Adipocyte (in vitro differentiated cells): ENCODE measurements at regions not wholly inside any gene's neighbourhood (a gene's known extent, or its start where the extent isn't known, plus 50 kb on each side); places are given as distances from the start of the nearest gene placed in this dataset.
"Not testable (repeated sequence)": the region's sequence is repeated elsewhere in the genome, so short reads cannot be mapped to it uniquely, and the experiment has no call there.

Experiments
- DNase-seq: peaks from one replicate; pipeline ENCODE4 v3.0.0-alpha.2; 2015; ENCODE audit warnings: low read depth
- H3K27me3 ChIP-seq: replicated peaks from 2 replicates; pipeline ENCODE4 v1.7.0; 2013; ENCODE audit warnings: mild to moderate bottlenecking, low read length, moderate library complexity; ENCODE audit not compliant: control insufficient read depth, insufficient read depth
- H3K36me3 ChIP-seq: 2 replicates; pipeline ENCODE4 v1.7.0; 2013; ENCODE audit warnings: low read length, mild to moderate bottlenecking, moderate library complexity; ENCODE audit not compliant: control insufficient read depth, insufficient read depth, severe bottlenecking
- H3K4me1 ChIP-seq: 2 replicates; pipeline ENCODE4 v1.7.0; 2013; ENCODE audit warnings: mild to moderate bottlenecking, low read length, moderate library complexity; ENCODE audit not compliant: control insufficient read depth, insufficient read depth
- H3K4me3 ChIP-seq: 2 replicates; pipeline ENCODE4 v1.7.0; 2013; ENCODE audit warnings: mild to moderate bottlenecking, low read length, moderate library complexity
- H3K9ac ChIP-seq: 2 replicates; pipeline ENCODE4 v1.7.0; 2013; ENCODE audit warnings: mild to moderate bottlenecking, low read length, moderate library complexity
- H3K9me3 ChIP-seq: 2 replicates; pipeline ENCODE4 v1.7.0; 2013; ENCODE audit warnings: mild to moderate bottlenecking, low read length, moderate library complexity; ENCODE audit not compliant: control insufficient read depth

GRCh38 chr14:53628261-53628660, 328.4 kb downstream of the BMP4 start:
- DNase-seq, result no peak
- H3K9me3 ChIP-seq, result no peaks in the 10 kb centered on the region
- no peaks in the 10 kb centered on the region for H3K4me1 ChIP-seq
- H3K36me3 ChIP-seq, result no peaks in the 10 kb centered on the region
- H3K9ac ChIP-seq, result no peak overlapping the region
- no peaks in the 10 kb centered on the region for H3K27me3 ChIP-seq
- H3K4me3 ChIP-seq, result no peak overlapping the region

GRCh38 chr14:53626761-53627160, 329.9 kb downstream of the BMP4 start:
- no peaks in the 10 kb centered on the region for H3K27me3 ChIP-seq
- H3K36me3 ChIP-seq, result no peaks in the 10 kb centered on the region
- H3K9ac ChIP-seq, result no peak overlapping the region
- H3K4me1 ChIP-seq, result peaks cover 5% of the 10 kb centered on the region
- no peak for DNase-seq
- no peak overlapping the region for H3K4me3 ChIP-seq
- no peaks in the 10 kb centered on the region for H3K9me3 ChIP-seq

- H3K4me3 ChIP-seq, result no peak overlapping the region
- no peaks in the 10 kb centered on the region for H3K36me3 ChIP-seq
- H3K9ac ChIP-seq, result no peak overlapping the region
- H3K27me3 ChIP-seq, result no peaks in the 10 kb centered on the region
- no peak for DNase-seq
- peaks cover 33% of the 10 kb centered on the region for H3K4me1 ChIP-seq
- H3K9me3 ChIP-seq, result no peaks in the 10 kb centered on the region
Observed at GRCh38 chr14:53622447-53622846, 334.2 kb downstream of the BMP4 start.

- H3K4me1 ChIP-seq, result peaks cover 33% of the 10 kb centered on the region
- H3K9ac ChIP-seq, result no peak overlapping the region
- no peaks in the 10 kb centered on the region for H3K9me3 ChIP-seq
- DNase-seq, result no peak
- H3K36me3 ChIP-seq, result no peaks in the 10 kb centered on the region
- H3K4me3 ChIP-seq, result no peak overlapping the region
- no peaks in the 10 kb centered on the region for H3K27me3 ChIP-seq
Observed at GRCh38 chr14:53621921-53622320, 334.7 kb downstream of the BMP4 start.

- Histone ChIP-seq H3K4me1 (peaks cover 33% of the 10 kb centered on the region), H3K9ac (no peak overlapping the region), H3K36me3 (no peaks in the 10 kb centered on the region), H3K9me3 (no peaks in the 10 kb centered on the region), H3K4me3 (no peak overlapping the region), H3K27me3 (no peaks in the 10 kb centered on the region)
- no peak for DNase-seq
Observed at GRCh38 chr14:53621433-53621832, 335.2 kb downstream of the BMP4 start.

GRCh38 chr14:53620890-53621289, 335.7 kb downstream of the BMP4 start:
- Histone ChIP-seq H3K27me3 (no peaks in the 10 kb centered on the region), H3K4me1 (peaks cover 33% of the 10 kb centered on the region), H3K4me3 (no peak overlapping the region)

GRCh38 chr14:53620317-53620716, 336.3 kb downstream of the BMP4 start:
- H3K4me3 ChIP-seq, result peak overlapping the region; percentile 21
- peaks cover 33% of the 10 kb centered on the region for H3K4me1 ChIP-seq
- no peaks in the 10 kb centered on the region for H3K9me3 ChIP-seq
- no peaks in the 10 kb centered on the region for H3K36me3 ChIP-seq
- no peaks in the 10 kb centered on the region for H3K27me3 ChIP-seq
- H3K9ac ChIP-seq, result peak overlapping the region; percentile 39
- peak; percentile 22 for DNase-seq

More at GRCh38 chr14:53620890-53621289, 335.7 kb downstream of the BMP4 start:
- no peak for DNase-seq
- Histone ChIP-seq H3K9me3 (no peaks in the 10 kb centered on the region), H3K36me3 (no peaks in the 10 kb centered on the region), H3K9ac (no peak overlapping the region)

GRCh38 chr14:53619691-53620231, 336.9 kb downstream of the BMP4 start:
- peaks cover 33% of the 10 kb centered on the region for H3K4me1 ChIP-seq
- H3K36me3 ChIP-seq, result no peaks in the 10 kb centered on the region
- H3K9me3 ChIP-seq, result no peaks in the 10 kb centered on the region
- H3K9ac ChIP-seq, result peak overlapping the region; percentile 39
- peak; percentile 62 for DNase-seq
- no peaks in the 10 kb centered on the region for H3K27me3 ChIP-seq
- H3K4me3 ChIP-seq, result peak overlapping the region; percentile 39

GRCh38 chr14:53616536-53616935, 340.1 kb downstream of the BMP4 start:
- H3K4me3 ChIP-seq, H3K9ac ChIP-seq, H3K9me3 ChIP-seq, H3K36me3 ChIP-seq, H3K27me3 ChIP-seq, DNase-seq: not testable (repeated sequence)
- H3K4me1 ChIP-seq, result peaks cover 25% of the 10 kb centered on the region

GRCh38 chr14:53615252-53615651, 341.4 kb downstream of the BMP4 start:
- Histone ChIP-seq H3K9me3 (no peaks in the 10 kb centered on the region), H3K27me3 (no peaks in the 10 kb centered on the region), H3K4me1 (peaks cover 12% of the 10 kb centered on the region), H3K9ac (no peak overlapping the region), H3K4me3 (no peak overlapping the region), H3K36me3 (no peaks in the 10 kb centered on the region)
- DNase-seq, result no peak

- no peak for DNase-seq
- no peak overlapping the region for H3K9ac ChIP-seq
- no peaks in the 10 kb centered on the region for H3K9me3 ChIP-seq
- no peaks in the 10 kb centered on the region for H3K27me3 ChIP-seq
- no peaks in the 10 kb centered on the region for H3K36me3 ChIP-seq
- no peak overlapping the region for H3K4me3 ChIP-seq
- no peaks in the 10 kb centered on the region for H3K4me1 ChIP-seq
Observed at GRCh38 chr14:53613404-53614253, 343.0 kb downstream of the BMP4 start.
